GM23338 (cell line): ENCODE measurements at regions not wholly inside any gene's neighbourhood (a gene's known extent, or its start where the extent isn't known, plus 50 kb on each side); places are given as distances from the start of the nearest gene placed in this dataset.

Source experiments
- ATAC-seq: fragments of 200-7000 bp; cut with Tn5 transposase; 3 replicates; pipeline ENCODE4 v1.9.1; 2020
- DNase-seq: peaks from one replicate; pipeline ENCODE4 v3.0.0-alpha.2; 2015; ENCODE audit warnings: low spot score
- H2AFZ ChIP-seq: fragments of 200-600 bp; sonication (generic); 2 replicates; pipeline ENCODE4 v1.8.0; 2016; ENCODE audit warnings: antibody characterized with exemption, mild to moderate bottlenecking, moderate library complexity
- H3F3A ChIP-seq: fragments of 200-600 bp; sonication (generic); replicated peaks from 2 replicates; pipeline ENCODE4 v1.8.0; 2017; ENCODE audit warnings: antibody characterized with exemption, mixed run types, low read depth
- H3K27ac ChIP-seq: fragments of 200-600 bp; sonication (generic); 2 replicates; pipeline ENCODE4 v1.6.1; 2016; ENCODE audit warnings: low read depth
- H3K27me3 ChIP-seq: fragments of 200-600 bp; sonication (generic); 2 replicates; pipeline ENCODE4 v1.8.0; 2016; ENCODE audit warnings: mild to moderate bottlenecking, mixed run types, moderate library complexity; ENCODE audit not compliant: insufficient read depth
- H3K36me3 ChIP-seq: fragments of 200-600 bp; sonication (generic); 2 replicates; pipeline ENCODE4 v1.8.0; 2016; ENCODE audit warnings: mild to moderate bottlenecking; ENCODE audit not compliant: insufficient read depth
- H3K4me1 ChIP-seq: fragments of 200-600 bp; sonication (generic); 2 replicates; pipeline ENCODE4 v1.8.0; 2016; ENCODE audit warnings: mild to moderate bottlenecking, moderate library complexity; ENCODE audit not compliant: insufficient read depth
- H3K4me2 ChIP-seq: fragments of 200-600 bp; sonication (generic); 2 replicates; pipeline ENCODE4 v1.7.1; 2017; ENCODE audit warnings: mixed run types
- H3K4me3 ChIP-seq: fragments of 200-600 bp; sonication (generic); 2 replicates; pipeline ENCODE4 v1.6.1; 2016; ENCODE audit warnings: mixed run types
- H3K79me2 ChIP-seq: fragments of 200-600 bp; sonication (generic); replicated peaks from 2 replicates; pipeline ENCODE4 v1.8.0; 2017; ENCODE audit warnings: mild to moderate bottlenecking; ENCODE audit not compliant: insufficient read depth
- H3K9me2 ChIP-seq: fragments of 200-600 bp; sonication (generic); 2 replicates; pipeline ENCODE4 v1.8.0; 2017; ENCODE audit not compliant: insufficient read depth
- H4K20me1 ChIP-seq: fragments of 200-600 bp; sonication (generic); replicated peaks from 2 replicates; pipeline ENCODE4 v1.8.0; 2017; ENCODE audit warnings: mild to moderate bottlenecking; ENCODE audit not compliant: insufficient read depth
- H3K27ac Mint-ChIP-seq: 2 replicates; pipeline ENCODE4 v1.8.0; 2020; ENCODE audit warnings: inconsistent platforms, mild to moderate bottlenecking, moderate library complexity, mixed read lengths
- H3K27me3 Mint-ChIP-seq: 3 replicates; pipeline ENCODE4 v1.8.0; 2022; ENCODE audit warnings: low read depth, mild to moderate bottlenecking, moderate library complexity, mixed read lengths, inconsistent platforms; ENCODE audit not compliant: insufficient read depth, poor library complexity
- H3K36me3 Mint-ChIP-seq: 3 replicates; pipeline ENCODE4 v1.8.0; 2021; ENCODE audit warnings: low read depth, mild to moderate bottlenecking, inconsistent platforms, moderate library complexity, mixed read lengths
- H3K4me1 Mint-ChIP-seq: 3 replicates; pipeline ENCODE4 v1.8.0; 2020; ENCODE audit warnings: mild to moderate bottlenecking, inconsistent platforms, mixed read lengths
- H3K4me3 Mint-ChIP-seq: 3 replicates; pipeline ENCODE4 v1.8.0; 2021; ENCODE audit warnings: moderate library complexity, mild to moderate bottlenecking, inconsistent platforms, mixed read lengths
- H3K9me3 Mint-ChIP-seq: 3 replicates; pipeline ENCODE4 v1.8.0; 2020; ENCODE audit warnings: moderate library complexity, mild to moderate bottlenecking, inconsistent platforms, mixed read lengths
- NANOG ChIP-seq: IDR thresholded peaks from 2 replicates; pipeline ENCODE4 v1.6.1; 2016; ENCODE audit warnings: antibody characterized with exemption, borderline replicate concordance
- STAT1 ChIP-seq: IDR thresholded peaks from one replicate; pipeline ENCODE4 v1.6.1; 2016; ENCODE audit warnings: antibody characterized with exemption; ENCODE audit not compliant: unreplicated experiment
- ZNF114 ChIP-seq: fragments of 250-450 bp; sonication (Bioruptor Pico); IDR thresholded peaks from 2 replicates; pipeline ENCODE4 v1.5.0; 2020; ENCODE audit warnings: mild to moderate bottlenecking, moderate library complexity
- TF ChIP-seq, protein P1 (sequence below): fragments of 250-450 bp; sonication (Bioruptor Pico); IDR thresholded peaks from 2 replicates; pipeline ENCODE4 v1.5.0; 2020; ENCODE audit warnings: mild to moderate bottlenecking, moderate library complexity
- TF ChIP-seq, protein P2 (sequence below), 2 experiments: fragments of 200-600 bp in 1 of 2; sonication (generic) in 1 of 2; conservative IDR thresholded peaks; 2 replicates each; pipeline versions ENCODE4 v1.5.1 to v1.6.1; 2016 to 2017; ENCODE audit warnings: antibody characterized with exemption in 2 of 2, low read depth in 2 of 2, mild to moderate bottlenecking in 2 of 2, moderate library complexity in 1 of 2

DNA sequence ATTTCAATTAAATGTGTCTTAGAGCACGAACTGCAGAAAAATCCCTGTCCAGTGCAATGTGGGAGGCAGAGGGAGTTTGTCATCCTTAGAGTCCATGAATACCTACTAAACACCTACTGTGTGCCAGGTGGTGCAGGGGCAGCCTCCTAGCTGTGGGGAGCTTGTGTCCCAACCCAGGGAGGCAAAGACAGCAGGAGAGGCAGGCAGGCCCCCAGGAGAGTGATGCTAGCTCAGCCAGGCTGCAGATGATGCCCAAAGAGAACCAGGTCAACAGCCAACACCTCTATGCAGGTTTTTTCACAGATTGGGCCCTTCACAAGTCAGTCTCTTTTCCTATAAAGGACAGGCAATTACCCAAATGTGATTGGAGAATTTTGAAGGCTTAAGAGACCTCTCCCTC, 108.2 kb upstream of the UQCRFS1 start (continued):
- TF ChIP-seq, protein P1, sequence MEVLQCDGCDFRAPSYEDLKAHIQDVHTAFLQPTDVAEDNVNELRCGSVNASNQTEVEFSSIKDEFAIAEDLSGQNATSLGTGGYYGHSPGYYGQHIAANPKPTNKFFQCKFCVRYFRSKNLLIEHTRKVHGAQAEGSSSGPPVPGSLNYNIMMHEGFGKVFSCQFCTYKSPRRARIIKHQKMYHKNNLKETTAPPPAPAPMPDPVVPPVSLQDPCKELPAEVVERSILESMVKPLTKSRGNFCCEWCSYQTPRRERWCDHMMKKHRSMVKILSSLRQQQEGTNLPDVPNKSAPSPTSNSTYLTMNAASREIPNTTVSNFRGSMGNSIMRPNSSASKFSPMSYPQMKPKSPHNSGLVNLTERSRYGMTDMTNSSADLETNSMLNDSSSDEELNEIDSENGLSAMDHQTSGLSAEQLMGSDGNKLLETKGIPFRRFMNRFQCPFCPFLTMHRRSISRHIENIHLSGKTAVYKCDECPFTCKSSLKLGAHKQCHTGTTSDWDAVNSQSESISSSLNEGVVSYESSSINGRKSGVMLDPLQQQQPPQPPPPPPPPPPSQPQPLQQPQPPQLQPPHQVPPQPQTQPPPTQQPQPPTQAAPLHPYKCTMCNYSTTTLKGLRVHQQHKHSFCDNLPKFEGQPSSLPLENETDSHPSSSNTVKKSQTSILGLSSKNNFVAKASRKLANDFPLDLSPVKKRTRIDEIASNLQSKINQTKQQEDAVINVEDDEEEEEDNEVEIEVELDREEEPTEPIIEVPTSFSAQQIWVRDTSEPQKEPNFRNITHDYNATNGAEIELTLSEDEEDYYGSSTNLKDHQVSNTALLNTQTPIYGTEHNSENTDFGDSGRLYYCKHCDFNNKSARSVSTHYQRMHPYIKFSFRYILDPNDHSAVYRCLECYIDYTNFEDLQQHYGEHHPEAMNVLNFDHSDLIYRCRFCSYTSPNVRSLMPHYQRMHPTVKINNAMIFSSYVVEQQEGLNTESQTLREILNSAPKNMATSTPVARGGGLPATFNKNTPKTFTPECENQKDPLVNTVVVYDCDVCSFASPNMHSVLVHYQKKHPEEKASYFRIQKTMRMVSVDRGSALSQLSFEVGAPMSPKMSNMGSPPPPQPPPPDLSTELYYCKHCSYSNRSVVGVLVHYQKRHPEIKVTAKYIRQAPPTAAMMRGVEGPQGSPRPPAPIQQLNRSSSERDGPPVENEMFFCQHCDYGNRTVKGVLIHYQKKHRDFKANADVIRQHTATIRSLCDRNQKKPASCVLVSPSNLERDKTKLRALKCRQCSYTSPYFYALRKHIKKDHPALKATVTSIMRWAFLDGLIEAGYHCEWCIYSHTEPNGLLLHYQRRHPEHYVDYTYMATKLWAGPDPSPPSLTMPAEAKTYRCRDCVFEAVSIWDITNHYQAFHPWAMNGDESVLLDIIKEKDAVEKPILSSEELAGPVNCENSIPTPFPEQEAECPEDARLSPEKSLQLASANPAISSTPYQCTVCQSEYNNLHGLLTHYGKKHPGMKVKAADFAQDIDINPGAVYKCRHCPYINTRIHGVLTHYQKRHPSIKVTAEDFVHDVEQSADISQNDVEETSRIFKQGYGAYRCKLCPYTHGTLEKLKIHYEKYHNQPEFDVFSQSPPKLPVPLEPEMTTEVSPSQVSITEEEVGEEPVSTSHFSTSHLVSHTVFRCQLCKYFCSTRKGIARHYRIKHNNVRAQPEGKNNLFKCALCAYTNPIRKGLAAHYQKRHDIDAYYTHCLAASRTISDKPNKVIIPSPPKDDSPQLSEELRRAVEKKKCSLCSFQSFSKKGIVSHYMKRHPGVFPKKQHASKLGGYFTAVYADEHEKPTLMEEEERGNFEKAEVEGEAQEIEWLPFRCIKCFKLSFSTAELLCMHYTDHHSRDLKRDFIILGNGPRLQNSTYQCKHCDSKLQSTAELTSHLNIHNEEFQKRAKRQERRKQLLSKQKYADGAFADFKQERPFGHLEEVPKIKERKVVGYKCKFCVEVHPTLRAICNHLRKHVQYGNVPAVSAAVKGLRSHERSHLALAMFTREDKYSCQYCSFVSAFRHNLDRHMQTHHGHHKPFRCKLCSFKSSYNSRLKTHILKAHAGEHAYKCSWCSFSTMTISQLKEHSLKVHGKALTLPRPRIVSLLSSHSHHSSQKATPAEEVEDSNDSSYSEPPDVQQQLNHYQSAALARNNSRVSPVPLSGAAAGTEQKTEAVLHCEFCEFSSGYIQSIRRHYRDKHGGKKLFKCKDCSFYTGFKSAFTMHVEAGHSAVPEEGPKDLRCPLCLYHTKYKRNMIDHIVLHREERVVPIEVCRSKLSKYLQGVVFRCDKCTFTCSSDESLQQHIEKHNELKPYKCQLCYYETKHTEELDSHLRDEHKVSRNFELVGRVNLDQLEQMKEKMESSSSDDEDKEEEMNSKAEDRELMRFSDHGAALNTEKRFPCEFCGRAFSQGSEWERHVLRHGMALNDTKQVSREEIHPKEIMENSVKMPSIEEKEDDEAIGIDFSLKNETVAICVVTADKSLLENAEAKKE (CRISPR knock-in tag), result no peak
- TF ChIP-seq STAT1, result no peak
- TF ChIP-seq, protein P2, sequence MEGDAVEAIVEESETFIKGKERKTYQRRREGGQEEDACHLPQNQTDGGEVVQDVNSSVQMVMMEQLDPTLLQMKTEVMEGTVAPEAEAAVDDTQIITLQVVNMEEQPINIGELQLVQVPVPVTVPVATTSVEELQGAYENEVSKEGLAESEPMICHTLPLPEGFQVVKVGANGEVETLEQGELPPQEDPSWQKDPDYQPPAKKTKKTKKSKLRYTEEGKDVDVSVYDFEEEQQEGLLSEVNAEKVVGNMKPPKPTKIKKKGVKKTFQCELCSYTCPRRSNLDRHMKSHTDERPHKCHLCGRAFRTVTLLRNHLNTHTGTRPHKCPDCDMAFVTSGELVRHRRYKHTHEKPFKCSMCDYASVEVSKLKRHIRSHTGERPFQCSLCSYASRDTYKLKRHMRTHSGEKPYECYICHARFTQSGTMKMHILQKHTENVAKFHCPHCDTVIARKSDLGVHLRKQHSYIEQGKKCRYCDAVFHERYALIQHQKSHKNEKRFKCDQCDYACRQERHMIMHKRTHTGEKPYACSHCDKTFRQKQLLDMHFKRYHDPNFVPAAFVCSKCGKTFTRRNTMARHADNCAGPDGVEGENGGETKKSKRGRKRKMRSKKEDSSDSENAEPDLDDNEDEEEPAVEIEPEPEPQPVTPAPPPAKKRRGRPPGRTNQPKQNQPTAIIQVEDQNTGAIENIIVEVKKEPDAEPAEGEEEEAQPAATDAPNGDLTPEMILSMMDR (conservative IDR thresholded peaks at IDR 0.05; ENCODE audit: low read depth in 2 of 2), result no peak
- no peak for TF ChIP-seq ZNF114

DNA sequence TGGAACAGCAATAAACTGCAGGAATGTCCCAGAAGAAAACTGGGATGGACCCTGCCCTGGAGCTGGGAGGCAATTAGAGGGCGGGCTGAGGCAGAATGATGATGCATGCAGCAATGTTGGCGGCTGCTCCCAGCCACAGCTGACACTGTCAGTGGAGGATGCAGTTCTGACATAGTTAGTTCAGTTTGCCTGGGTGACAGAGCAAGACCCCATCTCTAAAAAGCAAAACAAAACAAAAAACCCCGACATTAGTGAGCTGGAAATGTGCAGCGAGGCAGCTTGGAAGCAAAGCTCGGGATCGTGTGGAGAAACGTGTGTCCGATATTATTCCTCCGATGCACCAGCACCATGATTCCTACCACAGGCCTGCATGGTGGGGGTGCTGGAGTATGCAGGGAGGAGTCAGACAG, 110.1 kb upstream of the UQCRFS1 start:
- Histone ChIP-seq H3K36me3 (no peaks in the 10 kb centered on the region), H3K4me2 (no peak overlapping the region), H3K4me1 (no peaks in the 10 kb centered on the region), H3K27ac (no peak overlapping the region), H3K9me2 (no peaks in the 10 kb centered on the region), H2AFZ (no peak overlapping the region), H3F3A (no peaks in the 10 kb centered on the region), H4K20me1 (no peaks in the 10 kb centered on the region), H3K4me3 (no peak overlapping the region), H3K79me2 (no peaks in the 10 kb centered on the region), H3K27me3 (no peaks in the 10 kb centered on the region)
- Mint-ChIP-seq H3K27me3 (peaks cover 9% of the 10 kb centered on the region), H3K36me3 (peaks cover 2% of the 10 kb centered on the region; the same call in 1 of the 3 replicates), H3K27ac (no peak overlapping the region), H3K9me3 (peaks cover 2% of the 10 kb centered on the region; the same call in 2 of the 3 replicates), H3K4me1 (peaks cover 10% of the 10 kb centered on the region; the same call in 2 of the 3 replicates), H3K4me3 (no peak overlapping the region)
- no peak for DNase-seq
- ATAC-seq, result no peak
- TF ChIP-seq, protein P2 (conservative IDR thresholded peaks at IDR 0.05; ENCODE audit: low read depth in 2 of 2), result no peak
- TF ChIP-seq NANOG, result no peak
